K562 (cell line): ENCODE measurements at regions not wholly inside any gene's neighbourhood (a gene's known extent, or its start where the extent isn't known, plus 50 kb on each side); places are given as distances from the start of the nearest gene placed in this dataset.
A peak's percentile ranks its signal among the peaks of the same experiment; 100 is the strongest.

Experiments used
- ATAC-seq: fragments of 200-7000 bp; cut with Tn5 transposase; 3 replicates; pipeline ENCODE4 v1.9.1; 2020; ENCODE audit warnings: moderate library complexity
- BruUV-seq: library from RNA; stranded (reverse); fragments of 400-500 nt; replicated peaks from 2 replicates; lab custom pipeline; 2021; lab: Mats Ljungman, UMichigan
- CTCF ChIA-PET: fragments of 300-600 bp; formaldehyde crosslinking; extraction: SDS; loops from one replicate; lab custom pipeline; 2021; ENCODE audit warnings: low intra/inter-chr PET ratio; lab: Yijun Ruan, JAX
- POLR2A ChIA-PET: fragments of 300-600, 350-650 bp; sonication (Branson Sonifier 250); formaldehyde crosslinking; extraction: SDS; loops from one replicate; lab custom pipeline; 2021; ENCODE audit warnings: antibody characterized with exemption, inconsistent platforms; lab: Yijun Ruan, JAX
- DNase-seq, 4 experiments: peaks; one replicate each; pipeline versions ENCODE4 v3.0.0 to v3.0.0-alpha.2; 2011 to 2018; ENCODE audit warnings: low spot score in 3 of 4, mixed read lengths in 3 of 4; ENCODE audit errors: extremely low read depth in 1 of 4
- FAIRE-seq: peaks from 2 replicates; lab custom pipeline; 2011; peaks lifted over from hg19 to GRCh38; lab: Jason Lieb, UNC
- H2AFZ ChIP-seq: 2 replicates; pipeline ENCODE4 v1.6.0; 2011; ENCODE audit warnings: low read depth, low read length, control low read depth, inconsistent platforms
- H3K27ac ChIP-seq: fragments of 200-600 bp; 3 replicates; pipeline ENCODE4 v1.8.0; 2011; ENCODE audit warnings: low read depth, mild to moderate bottlenecking, control low read depth, inconsistent platforms, low read length, moderate library complexity, mixed read lengths; ENCODE audit errors: extremely low read depth
- H3K27me3 ChIP-seq, 2 experiments: fragments of 300-600 bp in 1 of 2; 2 replicates in 1 of 2; 3 replicates in 1 of 2; pipeline versions ENCODE4 v1.6.0 to v1.8.0; 2011; ENCODE audit warnings: inconsistent platforms in 2 of 2, low read length in 2 of 2, mild to moderate bottlenecking in 1 of 2, mixed read lengths in 1 of 2, moderate library complexity in 1 of 2; ENCODE audit not compliant: control insufficient read depth in 2 of 2, insufficient read depth in 2 of 2
- H3K36me3 ChIP-seq: fragments of 300-600 bp; 3 replicates; pipeline ENCODE4 v1.8.0; 2011; ENCODE audit warnings: mild to moderate bottlenecking, low read length, inconsistent platforms; ENCODE audit not compliant: control insufficient read depth, insufficient read depth
- H3K4me1 ChIP-seq, 2 experiments: fragments of 200-600 bp in 1 of 2; replicated peaks in 1 of 2; 2 replicates in 1 of 2; 3 replicates in 1 of 2; pipeline versions ENCODE4 v1.5.1 to v1.8.0; 2011; ENCODE audit warnings: inconsistent platforms in 2 of 2, low read length in 2 of 2, mild to moderate bottlenecking in 1 of 2, mixed read lengths in 1 of 2, moderate library complexity in 1 of 2; ENCODE audit not compliant: control insufficient read depth in 2 of 2, insufficient read depth in 2 of 2
- H3K4me2 ChIP-seq: 2 replicates; pipeline ENCODE4 v1.6.1; 2011; ENCODE audit warnings: low read length, control low read depth, inconsistent platforms, mixed read lengths; ENCODE audit not compliant: insufficient read depth
- H3K4me3 ChIP-seq: fragments of 200-600 bp; sonication (generic), shearing (Covaris generic); 2 replicates; pipeline ENCODE4 v1.5.1; 2016; ENCODE audit warnings: control low read depth, inconsistent platforms
- H3K79me2 ChIP-seq: fragments of 200-600 bp; 3 replicates; pipeline ENCODE4 v1.8.0; 2011; ENCODE audit warnings: low read length, inconsistent platforms; ENCODE audit not compliant: control insufficient read depth, insufficient read depth
- H3K9ac ChIP-seq, 2 experiments: 2 replicates each; pipeline versions ENCODE4 v1.6.0 to v1.6.1; 2011; ENCODE audit warnings: low read depth in 2 of 2, low read length in 2 of 2, control low read depth in 1 of 2, inconsistent platforms in 1 of 2, mild to moderate bottlenecking in 1 of 2, mixed read lengths in 1 of 2; ENCODE audit not compliant: insufficient read depth in 1 of 2
- H3K9me1 ChIP-seq: one replicate; pipeline ENCODE4 v1.6.0; 2011; ENCODE audit warnings: inconsistent platforms, mild to moderate bottlenecking, low read length, moderate library complexity; ENCODE audit not compliant: control insufficient read depth, insufficient read depth
- H3K9me3 ChIP-seq: replicated peaks from 2 replicates; pipeline ENCODE4 v1.5.1; 2011; ENCODE audit warnings: low read depth, low read length, inconsistent platforms; ENCODE audit not compliant: control insufficient read depth, insufficient read depth
- H4K20me1 ChIP-seq: replicated peaks from 2 replicates; pipeline ENCODE4 v1.6.1; 2011; ENCODE audit warnings: low read length, inconsistent platforms, mixed read lengths; ENCODE audit not compliant: control insufficient read depth, insufficient read depth
- ETS1 ChIP-seq: conservative IDR thresholded peaks from 2 replicates; pipeline ENCODE4 v1.6.1; 2011; ENCODE audit warnings: low read depth, mild to moderate bottlenecking, low read length; ENCODE audit not compliant: control insufficient read depth
- MCM5 ChIP-seq: fragments of 450-650 bp; IDR thresholded peaks from 2 replicates; pipeline ENCODE4 v1.6.1; 2016; ENCODE audit warnings: low read depth
- MYBL2 ChIP-seq, 2 experiments: fragments of 450-650 bp in 1 of 2; sonication (generic) in 1 of 2; formaldehyde crosslinking in 1 of 2; IDR thresholded peaks; 2 replicates each; pipeline versions ENCODE4 v1.6.1 to v1.8.1; 2017 to 2022; ENCODE audit warnings: borderline replicate concordance in 1 of 2, inconsistent platforms in 1 of 2, low read depth in 1 of 2, mild to moderate bottlenecking in 1 of 2, missing genetic modification reagents in 1 of 2, moderate library complexity in 1 of 2
- PCBP2 ChIP-seq: fragments of 200-400 bp; formaldehyde crosslinking; IDR thresholded peaks from 2 replicates; pipeline ENCODE4 v1.6.1; 2018; ENCODE audit warnings: low read length, low read depth, mild to moderate bottlenecking, moderate library complexity; ENCODE audit not compliant: poor library complexity, severe bottlenecking
- PML ChIP-seq: IDR thresholded peaks from 2 replicates; pipeline ENCODE4 v1.6.1; 2012; ENCODE audit warnings: low read length, inconsistent platforms
- RNF2 ChIP-seq: sonication (generic); IDR thresholded peaks from 2 replicates; pipeline ENCODE4 v1.6.1; 2016
- TOE1 ChIP-seq, 2 experiments: fragments of 450-650 bp in 1 of 2; sonication (generic) in 1 of 2; formaldehyde crosslinking in 1 of 2; IDR thresholded peaks; 2 replicates each; pipeline versions ENCODE4 v1.7.1 to v1.8.0; 2016 to 2022; ENCODE audit warnings: borderline replicate concordance in 2 of 2, mild to moderate bottlenecking in 2 of 2, antibody characterized with exemption in 1 of 2, inconsistent platforms in 1 of 2, low read depth in 1 of 2, missing genetic modification reagents in 1 of 2, moderate library complexity in 1 of 2
- TRIM24 ChIP-seq, 2 experiments: fragments of 450-650 bp; IDR thresholded peaks; 2 replicates each; pipeline ENCODE4 v1.6.1; 2016
- TRIM28 ChIP-seq: fragments of 450-650 bp; IDR thresholded peaks from 2 replicates; pipeline ENCODE4 v1.6.1; 2017
- ZNF408 ChIP-seq: fragments of 250-450 bp; sonication (Bioruptor Pico); IDR thresholded peaks from 2 replicates; pipeline ENCODE4 v1.4.0; 2020; ENCODE audit warnings: low read depth, mild to moderate bottlenecking, moderate library complexity
- ZNF583 ChIP-seq: fragments of 250-450 bp; sonication (Bioruptor Pico); IDR thresholded peaks from 2 replicates; pipeline ENCODE4 v1.4.0; 2020
- ZNF584 ChIP-seq: fragments of 200-800 bp; sonication (Bioruptor generic); IDR thresholded peaks from 2 replicates; pipeline ENCODE4 v1.6.1; 2016; ENCODE audit warnings: low read depth, mild to moderate bottlenecking, missing genetic modification characterization, missing compliant biosample characterization
- ZNF740 ChIP-seq, 3 experiments: fragments of 200-800 bp in 1 of 3; sonication (Bioruptor generic) in 1 of 3; sonication (generic) in 1 of 3; formaldehyde crosslinking in 1 of 3; IDR thresholded peaks; 2 replicates each; pipeline versions ENCODE4 v1.6.1 to v1.8.0; 2016 to 2022; ENCODE audit warnings: mild to moderate bottlenecking in 2 of 3, missing compliant biosample characterization in 2 of 3, missing genetic modification characterization in 2 of 3, missing genetic modification reagents in 1 of 3
- WGBS: fragments of 100-300 bp; shearing (Covaris generic); methylation state at CpG from one replicate; pipeline ENCODE4 v1.1.6; 2016; ENCODE audit warnings: low coverage, mixed read lengths; ENCODE audit not compliant: insufficient coverage; ENCODE audit errors: missing lambda C conversion rate; 5-methylcytosine and 5-hydroxymethylcytosine counted together
- in situ Hi-C: fragments of 300-500 bp; cut with MboI; formaldehyde crosslinking; loops from 4 replicates; pipeline ENCODE4 v1.15.0; 2018; ENCODE audit warnings: inconsistent platforms, mixed read lengths
- intact Hi-C: fragments of 100-400 bp; cut with micrococcal nuclease; formaldehyde crosslinking; loops from 2 replicates; pipeline ENCODE4 v1.14.2; 2022

DNA sequence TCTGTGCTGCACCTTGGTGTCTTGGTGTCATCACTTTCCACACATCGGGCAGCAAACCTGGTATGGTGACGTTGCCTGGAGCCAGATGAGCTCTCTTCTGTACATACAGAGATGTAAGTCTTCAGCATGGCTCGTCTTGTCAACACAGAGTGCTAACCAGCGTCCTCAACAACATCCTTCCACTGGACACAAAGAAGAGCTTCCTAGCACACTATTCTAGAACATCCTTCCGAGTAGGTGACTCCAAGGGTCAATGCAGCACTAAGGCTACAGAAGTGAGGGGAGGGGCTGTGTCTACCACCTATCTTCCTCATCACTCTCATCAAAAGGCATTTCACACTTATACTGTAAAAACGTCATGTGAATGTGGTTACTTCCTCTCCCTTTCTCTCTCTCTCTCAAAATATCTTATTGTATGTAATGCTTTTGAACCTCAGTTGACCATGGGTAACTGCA lies 108.1 kb upstream of the SLC1A4 start:
- Histone ChIP-seq H3K4me3 (no peak overlapping the region), H3K4me2 (no peak overlapping the region), H3K4me1 (peaks cover 0 to 7% of the 10 kb centered on the region in 2 experiments; a peak in 3 of 5 replicates), H3K9ac (no peak overlapping the region), H4K20me1 (no peaks in the 10 kb centered on the region), H3K36me3 (no peaks in the 10 kb centered on the region), H3K79me2 (no peaks in the 10 kb centered on the region), H2AFZ (no peak overlapping the region), H3K27ac (no peak overlapping the region), H3K9me1 (no peaks in the 10 kb centered on the region), H3K9me3 (no peaks in the 10 kb centered on the region), H3K27me3 (peaks cover 0 to 8% of the 10 kb centered on the region in 2 experiments; a peak in 3 of 5 replicates)
- in situ Hi-C loops, result loop anchor here (10.0 kb wide), 1 partner anchor 816 kb away; no protein-coding TSS in a partner anchor
- FAIRE-seq (no peak), DNase-seq (no peak), ATAC-seq (no peak)
- WGBS, result 2% methylated on average over 6 of the region's 6 CpGs
- BruUV-seq, result no TSS peak
- no peak for TF ChIP-seq PCBP2
- intact Hi-C loops, result no loop called here
- POLR2A ChIA-PET, result no interaction called here
- CTCF ChIA-PET, result no interaction called here

GRCh38 chr2:64887565-64887964 lies 101.6 kb upstream of the SLC1A4 start:
- H3K4me3 ChIP-seq, result no peak overlapping the region
- no peak overlapping the region for H3K27ac ChIP-seq
- ATAC-seq (no peak), DNase-seq (no peak), FAIRE-seq (no peak)
- POLR2A ChIA-PET, result no interaction called here
- H3K9me3 ChIP-seq, result peaks cover 9% of the 10 kb centered on the region
- peaks cover 0 to 14% of the 10 kb centered on the region in 2 experiments; a peak in 3 of 5 replicates for H3K27me3 ChIP-seq
- H3K79me2 ChIP-seq, result no peaks in the 10 kb centered on the region
- BruUV-seq, result no TSS peak
- no peak overlapping the region for H2AFZ ChIP-seq
- WGBS, result 1% methylated on average over 5 of the region's 5 CpGs
- intact Hi-C loops (no loop called here), in situ Hi-C loops (loop anchor here (10.0 kb wide), 1 partner anchor 823 kb away; no protein-coding TSS in a partner anchor)
- H3K4me2 ChIP-seq, result no peak overlapping the region
- no peaks in the 10 kb centered on the region for H4K20me1 ChIP-seq
- no peaks in the 10 kb centered on the region for H3K4me1 ChIP-seq
- H3K36me3 ChIP-seq, result no peaks in the 10 kb centered on the region
- H3K9me1 ChIP-seq, result no peaks in the 10 kb centered on the region
- H3K9ac ChIP-seq, result no peak overlapping the region
- CTCF ChIA-PET, result no interaction called here
- peak; percentile 83 for TF ChIP-seq TRIM28
- no peak for TF ChIP-seq ETS1
- TF ChIP-seq TOE1 (IDR thresholded peaks at IDR 0.05; ENCODE audit: borderline replicate concordance), result no peak
- no peak for TF ChIP-seq TOE1 (CRISPR knock-in tag; IDR thresholded peaks at IDR 0.05; ENCODE audit: borderline replicate concordance, low read depth)
- peak in 1 of 2 experiments; percentile 36; a peak in 1 of 4 replicates for TF ChIP-seq TRIM24 (IDR thresholded peaks at IDR 0.05)
- no peak for TF ChIP-seq MYBL2 (IDR thresholded peaks at IDR 0.05; ENCODE audit: low read depth)
- no peak for TF ChIP-seq MYBL2 (CRISPR knock-in tag; IDR thresholded peaks at IDR 0.05; ENCODE audit: borderline replicate concordance)
- no peak for TF ChIP-seq PML
- TF ChIP-seq ZNF583 (CRISPR knock-in tag), result no peak
- no peak for TF ChIP-seq ZNF584
- no peak for TF ChIP-seq ZNF740 (CRISPR knock-in tag; IDR thresholded peaks at IDR 0.05)
- TF ChIP-seq ZNF740 (tag; IDR thresholded peaks at IDR 0.05), result no peak
- no peak for TF ChIP-seq RNF2
- no peak for TF ChIP-seq ZNF408 (CRISPR knock-in tag)
- no peak for TF ChIP-seq MCM5
